Kidney (tissue), 13 donors: ENCODE measurements at regions not wholly inside any gene's neighbourhood (a gene's known extent, or its start where the extent isn't known, plus 50 kb on each side); places are given as distances from the start of the nearest gene placed in this dataset.

Experiments used
- DNase-seq, 5 donors: peaks; one replicate each; pipeline ENCODE4 v3.0.0-alpha.2; 2013 to 2020
- FAIRE-seq: peaks from 2 replicates; lab custom pipeline; 2012; peaks lifted over from hg19 to GRCh38; lab: Jason Lieb, UNC
- H3K27ac ChIP-seq, 2 donors: one replicate each; pipeline ENCODE4 v1.7.0; 2013; ENCODE audit warnings: low read depth in 2 of 2, low read length in 2 of 2, inconsistent platforms in 1 of 2
- H3K27me3 ChIP-seq: one replicate; pipeline ENCODE4 v1.7.1; 2013; ENCODE audit warnings: low read length, inconsistent platforms; ENCODE audit not compliant: control insufficient read depth, insufficient read depth
- H3K36me3 ChIP-seq, 3 donors: one replicate each; pipeline versions ENCODE4 v1.7.0 to v1.7.1; 2013; ENCODE audit warnings: low read length in 3 of 3, control low read depth in 1 of 3, inconsistent platforms in 1 of 3; ENCODE audit not compliant: insufficient read depth in 3 of 3, control insufficient read depth in 2 of 3
- H3K4me1 ChIP-seq, 3 donors: one replicate each; pipeline versions ENCODE4 v1.7.0 to v1.7.1; 2013; ENCODE audit warnings: low read length in 3 of 3, inconsistent platforms in 1 of 3, low read depth in 1 of 3; ENCODE audit not compliant: control insufficient read depth in 2 of 3, insufficient read depth in 2 of 3
- H3K4me3 ChIP-seq, 3 donors: one replicate each; pipeline versions ENCODE4 v1.7.0 to v1.8.1; 2013; ENCODE audit warnings: low read length in 3 of 3, control low read depth in 1 of 3, inconsistent platforms in 1 of 3
- H3K9ac ChIP-seq, 3 donors: one replicate each; pipeline versions ENCODE4 v1.7.0 to v1.7.1; 2013; ENCODE audit warnings: low read length in 3 of 3, control low read depth in 1 of 3, inconsistent platforms in 1 of 3
- H3K9me3 ChIP-seq, 3 donors: one replicate each; pipeline versions ENCODE4 v1.7.0 to v1.7.1; 2013; ENCODE audit warnings: low read length in 3 of 3, control low read depth in 1 of 3, inconsistent platforms in 1 of 3; ENCODE audit not compliant: control insufficient read depth in 2 of 3, insufficient read depth in 1 of 3
- intact Hi-C: fragments of 100-400 bp; cut with DNase I; formaldehyde crosslinking; loops from one replicate; pipeline ENCODE4 v1.11.1; 2022
- TF ChIP-seq, protein P1 (sequence below): IDR thresholded peaks from 3 replicates; pipeline ENCODE4 v1.5.1; 2012; ENCODE audit warnings: mild to moderate bottlenecking, moderate library complexity, borderline replicate concordance; ENCODE audit not compliant: insufficient read depth; ENCODE audit errors: extremely low read depth
- donor health status: control.
- donor health status: control.
- donor health status: control.
- donor health status: control.
- donor health status: control.
- donor health status: DM: yes; HTN: yes; CAD: no.
- donor health status: Normal renal cell carcinoma (clear cell type).

- peaks cover 0 to 3% (median 0%) of the 10 kb centered on the region in 3 donors for H3K4me1 ChIP-seq
- no peaks in the 10 kb centered on the region for H3K9me3 ChIP-seq
- H3K4me3 ChIP-seq, result no peak overlapping the region
- no peak overlapping the region for H3K9ac ChIP-seq
- intact Hi-C loops, result no loop called here
- H3K36me3 ChIP-seq, result no peaks in the 10 kb centered on the region
- no peak for DNase-seq
- H3K27me3 ChIP-seq, result no peaks in the 10 kb centered on the region
- H3K27ac ChIP-seq, result no peak overlapping the region
- TF ChIP-seq, protein P1, sequence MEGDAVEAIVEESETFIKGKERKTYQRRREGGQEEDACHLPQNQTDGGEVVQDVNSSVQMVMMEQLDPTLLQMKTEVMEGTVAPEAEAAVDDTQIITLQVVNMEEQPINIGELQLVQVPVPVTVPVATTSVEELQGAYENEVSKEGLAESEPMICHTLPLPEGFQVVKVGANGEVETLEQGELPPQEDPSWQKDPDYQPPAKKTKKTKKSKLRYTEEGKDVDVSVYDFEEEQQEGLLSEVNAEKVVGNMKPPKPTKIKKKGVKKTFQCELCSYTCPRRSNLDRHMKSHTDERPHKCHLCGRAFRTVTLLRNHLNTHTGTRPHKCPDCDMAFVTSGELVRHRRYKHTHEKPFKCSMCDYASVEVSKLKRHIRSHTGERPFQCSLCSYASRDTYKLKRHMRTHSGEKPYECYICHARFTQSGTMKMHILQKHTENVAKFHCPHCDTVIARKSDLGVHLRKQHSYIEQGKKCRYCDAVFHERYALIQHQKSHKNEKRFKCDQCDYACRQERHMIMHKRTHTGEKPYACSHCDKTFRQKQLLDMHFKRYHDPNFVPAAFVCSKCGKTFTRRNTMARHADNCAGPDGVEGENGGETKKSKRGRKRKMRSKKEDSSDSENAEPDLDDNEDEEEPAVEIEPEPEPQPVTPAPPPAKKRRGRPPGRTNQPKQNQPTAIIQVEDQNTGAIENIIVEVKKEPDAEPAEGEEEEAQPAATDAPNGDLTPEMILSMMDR, result no peak
- no peak for FAIRE-seq
Measured at GRCh38 chr3:23675010-23675409, 130.7 kb upstream of the UBE2E1 start.

DNA sequence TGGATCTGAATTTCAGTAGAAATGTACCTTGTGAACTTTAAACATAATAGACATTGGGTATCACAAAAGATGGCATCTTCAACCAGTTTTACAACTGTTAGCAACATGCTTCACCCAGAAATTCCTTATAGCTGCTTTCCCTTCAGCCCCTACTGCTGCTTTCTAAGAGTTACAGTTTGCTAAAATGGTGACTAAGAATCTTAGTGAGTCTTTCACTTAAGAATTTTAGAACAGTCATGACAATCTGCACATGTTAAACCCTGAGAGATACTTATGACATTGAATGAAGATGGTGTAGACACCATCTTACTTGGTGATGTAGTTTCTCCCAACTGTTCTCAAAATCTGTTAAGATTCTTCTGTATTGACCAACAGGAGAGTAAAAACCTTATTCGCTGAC, 129.7 kb upstream of the UBE2E1 start:
- H3K4me1 ChIP-seq, result peaks cover 0 to 3% (median 0%) of the 10 kb centered on the region in 3 donors
- H3K36me3 ChIP-seq, result no peaks in the 10 kb centered on the region
- intact Hi-C loops, result no loop called here
- no peak for FAIRE-seq
- H3K9me3 ChIP-seq, result no peaks in the 10 kb centered on the region
- no peak for DNase-seq
- no peak overlapping the region for H3K27ac ChIP-seq
- H3K4me3 ChIP-seq, result no peak overlapping the region
- H3K9ac ChIP-seq, result no peak overlapping the region
- TF ChIP-seq, protein P1, result no peak
- H3K27me3 ChIP-seq, result no peaks in the 10 kb centered on the region

DNA sequence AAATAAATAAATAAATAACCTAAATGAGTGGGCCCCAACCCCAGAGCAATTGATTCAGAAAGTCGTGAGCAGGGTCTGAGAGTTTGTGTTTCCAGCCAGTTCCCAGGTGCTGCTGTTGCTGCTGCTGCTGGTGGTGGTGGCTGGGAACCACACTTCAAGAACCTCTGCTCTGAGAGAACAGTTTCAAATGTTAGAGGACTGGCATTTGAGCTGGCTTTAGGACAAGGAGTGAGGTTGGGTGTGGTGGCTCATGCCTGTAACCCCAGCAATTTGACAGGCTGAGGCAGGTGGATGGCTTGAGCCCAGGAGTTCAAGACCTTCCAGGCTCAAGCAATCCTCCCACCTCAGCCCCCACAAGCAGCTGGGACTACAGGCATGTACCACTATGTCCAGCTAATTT, 123.1 kb upstream of the UBE2E1 start:
- Histone ChIP-seq H3K27ac (no peak overlapping the region), H3K27me3 (no peaks in the 10 kb centered on the region), H3K9me3 (no peaks in the 10 kb centered on the region), H3K4me1 (no peaks in the 10 kb centered on the region), H3K4me3 (no peak overlapping the region), H3K36me3 (no peaks in the 10 kb centered on the region), H3K9ac (no peak overlapping the region)
- intact Hi-C loops, result no loop called here
- FAIRE-seq, result no peak
- TF ChIP-seq, protein P1, result no peak
- no peak for DNase-seq
